ENCODE measurements at regions not wholly inside any gene's neighbourhood (a gene's known extent, or its start where the extent isn't known, plus 50 kb on each side); places are given as distances from the start of the nearest gene placed in this dataset.

GRCh38 chr1:11373029-11373894, 100.3 kb downstream of the UBIAD1 start:
- no peak overlapping the region for H3K27ac ChIP-seq (ENCODE audit: low read depth, low read length)
- H3K4me1 ChIP-seq (ENCODE audit: control insufficient read depth in 5 of 5, insufficient read depth in 5 of 5, low read length in 5 of 5) = no peaks in the 10 kb centered on the region
- no peak overlapping the region for H3K4me3 ChIP-seq (ENCODE audit: low read depth in 1 of 5, low read length in 5 of 5)
- no peak overlapping the region for H3K9ac ChIP-seq (ENCODE audit: low read length in 5 of 5)
- H3K9me3 ChIP-seq (ENCODE audit: control insufficient read depth in 5 of 5, low read length in 5 of 5) = no peaks in the 10 kb centered on the region
- H3K36me3 ChIP-seq (ENCODE audit: control insufficient read depth in 5 of 5, insufficient read depth in 5 of 5, low read length in 5 of 5) = no peaks in the 10 kb centered on the region
- H3K27me3 ChIP-seq (ENCODE audit: control insufficient read depth in 5 of 5, insufficient read depth in 4 of 5, low read length in 5 of 5) = peaks cover 11 to 21% (median 15%) of the 10 kb centered on the region in 5 donors

- Histone ChIP-seq H3K9ac (ENCODE audit: low read length in 5 of 5) (no peak overlapping the region), H3K27me3 (ENCODE audit: control insufficient read depth in 5 of 5, insufficient read depth in 4 of 5, low read length in 5 of 5) (peaks cover 11 to 21% (median 15%) of the 10 kb centered on the region in 5 donors), H3K27ac (ENCODE audit: low read depth, low read length) (no peak overlapping the region), H3K36me3 (ENCODE audit: control insufficient read depth in 5 of 5, insufficient read depth in 5 of 5, low read length in 5 of 5) (no peaks in the 10 kb centered on the region), H3K4me1 (ENCODE audit: control insufficient read depth in 5 of 5, insufficient read depth in 5 of 5, low read length in 5 of 5) (no peaks in the 10 kb centered on the region), H3K4me3 (ENCODE audit: low read depth in 1 of 5, low read length in 5 of 5) (no peak overlapping the region), H3K9me3 (ENCODE audit: control insufficient read depth in 5 of 5, low read length in 5 of 5) (no peaks in the 10 kb centered on the region)
Observed at GRCh38 chr1:11373895-11374747, 101.1 kb downstream of the UBIAD1 start.

GRCh38 chr1:11374748-11375110, 101.7 kb downstream of the UBIAD1 start:
- no peaks in the 10 kb centered on the region for H3K4me1 ChIP-seq (ENCODE audit: control insufficient read depth in 5 of 5, insufficient read depth in 5 of 5, low read length in 5 of 5)
- no peak overlapping the region for H3K4me3 ChIP-seq (ENCODE audit: low read depth in 1 of 5, low read length in 5 of 5)
- H3K9me3 ChIP-seq (ENCODE audit: control insufficient read depth in 5 of 5, low read length in 5 of 5) = no peaks in the 10 kb centered on the region
- H3K27ac ChIP-seq (ENCODE audit: low read depth, low read length) = no peak overlapping the region
- no peak overlapping the region for H3K9ac ChIP-seq (ENCODE audit: low read length in 5 of 5)
- peaks cover 10 to 21% (median 13%) of the 10 kb centered on the region in 5 donors for H3K27me3 ChIP-seq (ENCODE audit: control insufficient read depth in 5 of 5, insufficient read depth in 4 of 5, low read length in 5 of 5)
- H3K36me3 ChIP-seq (ENCODE audit: control insufficient read depth in 5 of 5, insufficient read depth in 5 of 5, low read length in 5 of 5) = no peaks in the 10 kb centered on the region

- Histone ChIP-seq H3K27ac (ENCODE audit: low read depth, low read length) (no peak overlapping the region), H3K9ac (ENCODE audit: low read length in 5 of 5) (no peak overlapping the region), H3K4me1 (ENCODE audit: control insufficient read depth in 5 of 5, insufficient read depth in 5 of 5, low read length in 5 of 5) (no peaks in the 10 kb centered on the region), H3K27me3 (ENCODE audit: control insufficient read depth in 5 of 5, insufficient read depth in 4 of 5, low read length in 5 of 5) (peaks cover 11 to 24% (median 16%) of the 10 kb centered on the region in 5 donors), H3K9me3 (ENCODE audit: control insufficient read depth in 5 of 5, low read length in 5 of 5) (no peaks in the 10 kb centered on the region), H3K36me3 (ENCODE audit: control insufficient read depth in 5 of 5, insufficient read depth in 5 of 5, low read length in 5 of 5) (no peaks in the 10 kb centered on the region), H3K4me3 (ENCODE audit: low read depth in 1 of 5, low read length in 5 of 5) (no peak overlapping the region)
Observed at GRCh38 chr1:11377001-11377583, 101.9 kb upstream of the DISP3 start.

DNA sequence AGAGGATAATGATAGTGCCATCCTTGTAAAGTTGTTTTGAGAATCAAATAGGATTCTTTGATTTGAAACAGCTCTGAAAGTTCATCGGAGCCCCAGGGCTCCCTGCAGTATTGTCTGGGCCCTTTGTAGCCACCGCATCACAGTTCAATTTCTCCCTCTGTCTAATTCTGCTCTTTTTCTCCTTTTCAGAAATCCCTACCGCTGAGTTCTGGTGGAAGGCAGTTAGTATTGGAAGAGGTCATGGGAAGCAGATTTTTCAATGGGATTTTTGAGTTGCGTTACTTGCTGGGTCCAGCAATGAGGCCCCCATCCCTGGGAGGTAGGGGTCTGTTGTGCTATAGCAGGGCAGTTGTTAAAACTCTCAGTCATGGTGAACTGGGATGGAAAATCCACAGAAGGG, 101.0 kb upstream of the DISP3 start:
- no peaks in the 10 kb centered on the region for H3K36me3 ChIP-seq (ENCODE audit: control insufficient read depth in 5 of 5, insufficient read depth in 5 of 5, low read length in 5 of 5)
- H3K9me3 ChIP-seq (ENCODE audit: control insufficient read depth in 5 of 5, low read length in 5 of 5) = no peaks in the 10 kb centered on the region

DNA sequence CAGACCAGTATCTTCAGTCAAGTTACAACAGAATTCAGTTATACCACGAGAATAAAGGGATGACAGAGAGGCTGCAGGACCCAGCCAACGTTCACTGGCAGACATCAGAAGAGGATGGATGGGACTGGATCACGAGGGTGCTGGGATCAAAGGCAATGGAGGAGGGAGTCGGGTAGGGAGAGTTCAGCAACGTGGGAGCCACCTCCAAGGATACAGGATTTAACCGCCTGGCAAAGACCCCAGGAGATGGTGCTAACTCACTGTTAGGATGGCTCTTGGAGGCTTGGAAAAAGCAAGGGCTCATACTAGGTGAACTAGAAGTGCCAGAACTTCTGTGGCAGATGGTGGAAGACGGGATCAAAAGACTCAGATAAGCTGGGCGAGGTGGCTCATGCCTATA, 99.1 kb upstream of the DISP3 start:
- no peak overlapping the region for H3K4me3 ChIP-seq (ENCODE audit: low read depth in 1 of 5, low read length in 5 of 5)
- no peaks in the 10 kb centered on the region for H3K4me1 ChIP-seq (ENCODE audit: control insufficient read depth in 5 of 5, insufficient read depth in 5 of 5, low read length in 5 of 5)
- H3K9ac ChIP-seq (ENCODE audit: low read length in 5 of 5) = no peak overlapping the region
- peaks cover 6 to 28% (median 21%) of the 10 kb centered on the region in 5 donors for H3K27me3 ChIP-seq (ENCODE audit: control insufficient read depth in 5 of 5, insufficient read depth in 4 of 5, low read length in 5 of 5)
- no peak overlapping the region for H3K27ac ChIP-seq (ENCODE audit: low read depth, low read length)
- H3K36me3 ChIP-seq (ENCODE audit: control insufficient read depth in 5 of 5, insufficient read depth in 5 of 5, low read length in 5 of 5) = no peaks in the 10 kb centered on the region
- H3K9me3 ChIP-seq (ENCODE audit: control insufficient read depth in 5 of 5, low read length in 5 of 5) = no peaks in the 10 kb centered on the region

More for the DNA sequence above, 101.0 kb upstream of the DISP3 start:
- H3K4me3 ChIP-seq (ENCODE audit: low read depth in 1 of 5, low read length in 5 of 5) = no peak overlapping the region
- no peaks in the 10 kb centered on the region for H3K4me1 ChIP-seq (ENCODE audit: control insufficient read depth in 5 of 5, insufficient read depth in 5 of 5, low read length in 5 of 5)
- peaks cover 8 to 24% (median 18%) of the 10 kb centered on the region in 5 donors for H3K27me3 ChIP-seq (ENCODE audit: control insufficient read depth in 5 of 5, insufficient read depth in 4 of 5, low read length in 5 of 5)
- no peak overlapping the region for H3K27ac ChIP-seq (ENCODE audit: low read depth, low read length)
- H3K9ac ChIP-seq (ENCODE audit: low read length in 5 of 5) = no peak overlapping the region

- H3K27me3 ChIP-seq (ENCODE audit: control insufficient read depth in 5 of 5, insufficient read depth in 4 of 5, low read length in 5 of 5) = peaks cover 9 to 32% (median 26%) of the 10 kb centered on the region in 5 donors
- H3K9ac ChIP-seq (ENCODE audit: low read length in 5 of 5) = no peak overlapping the region
- no peak overlapping the region for H3K4me3 ChIP-seq (ENCODE audit: low read depth in 1 of 5, low read length in 5 of 5)
- H3K4me1 ChIP-seq (ENCODE audit: control insufficient read depth in 5 of 5, insufficient read depth in 5 of 5, low read length in 5 of 5) = no peaks in the 10 kb centered on the region
- H3K36me3 ChIP-seq (ENCODE audit: control insufficient read depth in 5 of 5, insufficient read depth in 5 of 5, low read length in 5 of 5) = no peaks in the 10 kb centered on the region
- H3K9me3 ChIP-seq (ENCODE audit: control insufficient read depth in 5 of 5, low read length in 5 of 5) = no peaks in the 10 kb centered on the region
- H3K27ac ChIP-seq (ENCODE audit: low read depth, low read length) = no peak overlapping the region
Observed at GRCh38 chr1:11380500-11380899, 98.5 kb upstream of the DISP3 start.

GRCh38 chr1:11383553-11384169, 95.3 kb upstream of the DISP3 start:
- Histone ChIP-seq H3K9ac (ENCODE audit: low read length in 5 of 5) (no peak overlapping the region), H3K4me1 (ENCODE audit: control insufficient read depth in 5 of 5, insufficient read depth in 5 of 5, low read length in 5 of 5) (no peaks in the 10 kb centered on the region), H3K9me3 (ENCODE audit: control insufficient read depth in 5 of 5, low read length in 5 of 5) (no peaks in the 10 kb centered on the region), H3K4me3 (ENCODE audit: low read depth in 1 of 5, low read length in 5 of 5) (no peak overlapping the region), H3K27me3 (ENCODE audit: control insufficient read depth in 5 of 5, insufficient read depth in 4 of 5, low read length in 5 of 5) (peaks cover 8 to 37% (median 31%) of the 10 kb centered on the region in 5 donors), H3K27ac (ENCODE audit: low read depth, low read length) (no peak overlapping the region), H3K36me3 (ENCODE audit: control insufficient read depth in 5 of 5, insufficient read depth in 5 of 5, low read length in 5 of 5) (no peaks in the 10 kb centered on the region)

- no peaks in the 10 kb centered on the region for H3K9me3 ChIP-seq (ENCODE audit: control insufficient read depth in 5 of 5, low read length in 5 of 5)
- H3K4me1 ChIP-seq (ENCODE audit: control insufficient read depth in 5 of 5, insufficient read depth in 5 of 5, low read length in 5 of 5) = no peaks in the 10 kb centered on the region
- no peaks in the 10 kb centered on the region for H3K36me3 ChIP-seq (ENCODE audit: control insufficient read depth in 5 of 5, insufficient read depth in 5 of 5, low read length in 5 of 5)
- H3K4me3 ChIP-seq (ENCODE audit: low read depth in 1 of 5, low read length in 5 of 5) = no peak overlapping the region
- no peak overlapping the region for H3K27ac ChIP-seq (ENCODE audit: low read depth, low read length)
- peaks cover 8 to 37% (median 31%) of the 10 kb centered on the region in 5 donors for H3K27me3 ChIP-seq (ENCODE audit: control insufficient read depth in 5 of 5, insufficient read depth in 4 of 5, low read length in 5 of 5)
- H3K9ac ChIP-seq (ENCODE audit: low read length in 5 of 5) = no peak overlapping the region
Observed at GRCh38 chr1:11384170-11384554, 94.8 kb upstream of the DISP3 start.
